ACC112 (cell line): ENCODE measurements at regions not wholly inside any gene's neighbourhood (a gene's known extent, or its start where the extent isn't known, plus 50 kb on each side); places are given as distances from the start of the nearest gene placed in this dataset.

Experiments
- H2AFZ ChIP-seq: fragments of 200-600 bp; sonication (generic); one replicate; pipeline ENCODE4 v1.6.0; 2017; ENCODE audit warnings: antibody characterized with exemption, low read length; ENCODE audit not compliant: unreplicated experiment
- H3K27ac ChIP-seq: fragments of 200-600 bp; sonication (generic); 2 replicates; pipeline ENCODE4 v1.5.1; 2014; ENCODE audit warnings: low read depth, mild to moderate bottlenecking, antibody characterized with exemption, low read length, moderate library complexity
- H3K27me3 ChIP-seq: fragments of 200-600 bp; sonication (generic); 2 replicates; pipeline ENCODE4 v1.6.1; 2014; ENCODE audit warnings: mild to moderate bottlenecking, antibody characterized with exemption, low read length, moderate library complexity, mixed read lengths; ENCODE audit not compliant: insufficient read depth
- H3K36me3 ChIP-seq: fragments of 200-600 bp; sonication (generic); 2 replicates; pipeline ENCODE4 v1.6.1; 2016; ENCODE audit warnings: mild to moderate bottlenecking, antibody characterized with exemption, low read length, moderate library complexity, mixed read lengths; ENCODE audit not compliant: insufficient read depth
- H3K4me1 ChIP-seq: fragments of 200-600 bp; sonication (generic); one replicate; pipeline ENCODE4 v1.6.1; 2016; ENCODE audit warnings: low read length, mixed read lengths; ENCODE audit not compliant: insufficient read depth, unreplicated experiment, control insufficient read depth
- H3K4me3 ChIP-seq: fragments of 200-600 bp; sonication (generic); 2 replicates; pipeline ENCODE4 v1.5.1; 2014; ENCODE audit warnings: mild to moderate bottlenecking, low read depth, low read length
- H3K79me2 ChIP-seq: fragments of 200-600 bp; sonication (generic); one replicate; pipeline ENCODE4 v1.6.0; 2016; ENCODE audit warnings: low read length; ENCODE audit not compliant: control insufficient read depth, unreplicated experiment, insufficient read depth

GRCh38 chr13:31441800-31442510, 242.2 kb downstream of the B3GLCT start:
- no peaks in the 10 kb centered on the region for H3K27me3 ChIP-seq
- no peaks in the 10 kb centered on the region for H3K79me2 ChIP-seq
- H3K36me3 ChIP-seq = no peaks in the 10 kb centered on the region
- no peak overlapping the region for H2AFZ ChIP-seq
- no peak overlapping the region for H3K4me3 ChIP-seq
- no peaks in the 10 kb centered on the region for H3K4me1 ChIP-seq
- no peak overlapping the region for H3K27ac ChIP-seq

- Histone ChIP-seq H2AFZ (no peak overlapping the region), H3K4me1 (no peaks in the 10 kb centered on the region), H3K27me3 (no peaks in the 10 kb centered on the region), H3K79me2 (no peaks in the 10 kb centered on the region), H3K36me3 (no peaks in the 10 kb centered on the region), H3K4me3 (no peak overlapping the region), H3K27ac (no peak overlapping the region)
Observed at GRCh38 chr13:31442571-31442970, 242.8 kb downstream of the B3GLCT start.

GRCh38 chr13:31444266-31444856, 244.6 kb downstream of the B3GLCT start:
- no peaks in the 10 kb centered on the region for H3K27me3 ChIP-seq
- H3K27ac ChIP-seq = no peak overlapping the region
- H2AFZ ChIP-seq = no peak overlapping the region
- H3K79me2 ChIP-seq = no peaks in the 10 kb centered on the region
- H3K4me3 ChIP-seq = no peak overlapping the region
- H3K4me1 ChIP-seq = no peaks in the 10 kb centered on the region
- no peaks in the 10 kb centered on the region for H3K36me3 ChIP-seq

- H3K27me3 ChIP-seq = no peaks in the 10 kb centered on the region
- H3K27ac ChIP-seq = no peak overlapping the region
- no peaks in the 10 kb centered on the region for H3K36me3 ChIP-seq
- H2AFZ ChIP-seq = no peak overlapping the region
- no peaks in the 10 kb centered on the region for H3K4me1 ChIP-seq
- H3K4me3 ChIP-seq = no peak overlapping the region
- no peaks in the 10 kb centered on the region for H3K79me2 ChIP-seq
Observed at GRCh38 chr13:31452525-31452924, 252.8 kb downstream of the B3GLCT start.

GRCh38 chr13:31455581-31455980, 255.8 kb downstream of the B3GLCT start:
- Histone ChIP-seq H3K79me2 (no peaks in the 10 kb centered on the region), H3K27me3 (no peaks in the 10 kb centered on the region), H3K4me1 (no peaks in the 10 kb centered on the region), H3K36me3 (no peaks in the 10 kb centered on the region), H3K27ac (no peak overlapping the region), H3K4me3 (no peak overlapping the region), H2AFZ (no peak overlapping the region)

GRCh38 chr13:31456056-31456455, 256.3 kb downstream of the B3GLCT start:
- H3K79me2 ChIP-seq = no peaks in the 10 kb centered on the region
- H3K27ac ChIP-seq = no peak overlapping the region
- H2AFZ ChIP-seq = no peak overlapping the region
- H3K27me3 ChIP-seq = no peaks in the 10 kb centered on the region
- no peaks in the 10 kb centered on the region for H3K36me3 ChIP-seq
- no peaks in the 10 kb centered on the region for H3K4me1 ChIP-seq
- H3K4me3 ChIP-seq = no peak overlapping the region

- Histone ChIP-seq H3K27me3 (no peaks in the 10 kb centered on the region), H2AFZ (no peak overlapping the region), H3K4me1 (no peaks in the 10 kb centered on the region), H3K27ac (no peak overlapping the region), H3K4me3 (no peak overlapping the region), H3K79me2 (no peaks in the 10 kb centered on the region), H3K36me3 (no peaks in the 10 kb centered on the region)
Observed at GRCh38 chr13:31460061-31460460, 260.3 kb downstream of the B3GLCT start.

- no peaks in the 10 kb centered on the region for H3K36me3 ChIP-seq
- no peaks in the 10 kb centered on the region for H3K4me1 ChIP-seq
- no peak overlapping the region for H3K4me3 ChIP-seq
- no peak overlapping the region for H2AFZ ChIP-seq
- no peaks in the 10 kb centered on the region for H3K79me2 ChIP-seq
- no peak overlapping the region for H3K27ac ChIP-seq
- no peaks in the 10 kb centered on the region for H3K27me3 ChIP-seq
Observed at GRCh38 chr13:31461923-31462322, 262.1 kb downstream of the B3GLCT start.

- no peak overlapping the region for H2AFZ ChIP-seq
- H3K36me3 ChIP-seq = no peaks in the 10 kb centered on the region
- H3K4me1 ChIP-seq = no peaks in the 10 kb centered on the region
- no peak overlapping the region for H3K27ac ChIP-seq
- H3K79me2 ChIP-seq = no peaks in the 10 kb centered on the region
- H3K27me3 ChIP-seq = no peaks in the 10 kb centered on the region
- no peak overlapping the region for H3K4me3 ChIP-seq
Observed at GRCh38 chr13:31462766-31463165, 263.0 kb downstream of the B3GLCT start.

- H3K4me3 ChIP-seq = no peak overlapping the region
- H2AFZ ChIP-seq = no peak overlapping the region
- no peaks in the 10 kb centered on the region for H3K79me2 ChIP-seq
- H3K36me3 ChIP-seq = no peaks in the 10 kb centered on the region
- H3K4me1 ChIP-seq = no peaks in the 10 kb centered on the region
- no peaks in the 10 kb centered on the region for H3K27me3 ChIP-seq
- no peak overlapping the region for H3K27ac ChIP-seq
Observed at GRCh38 chr13:31468114-31468902, 268.5 kb downstream of the B3GLCT start.

GRCh38 chr13:31469377-31469776, 269.6 kb downstream of the B3GLCT start:
- no peaks in the 10 kb centered on the region for H3K79me2 ChIP-seq
- H3K27me3 ChIP-seq = no peaks in the 10 kb centered on the region
- no peak overlapping the region for H2AFZ ChIP-seq
- no peak overlapping the region for H3K27ac ChIP-seq
- H3K36me3 ChIP-seq = no peaks in the 10 kb centered on the region
- H3K4me3 ChIP-seq = no peak overlapping the region
- H3K4me1 ChIP-seq = no peaks in the 10 kb centered on the region
